GM06990 (cell line): ENCODE measurements at regions not wholly inside any gene's neighbourhood (a gene's known extent, or its start where the extent isn't known, plus 50 kb on each side); places are given as distances from the start of the nearest gene placed in this dataset.

Source experiments
- DNase-seq: peaks from one replicate; pipeline ENCODE4 v3.0.0-alpha.2; 2011; ENCODE audit not compliant: insufficient read length; ENCODE audit errors: extremely low read depth
- H3K27me3 ChIP-seq: replicated peaks from 2 replicates; pipeline ENCODE4 v1.6.0; 2011; ENCODE audit warnings: low read length; ENCODE audit not compliant: control insufficient read depth, insufficient read depth
- H3K36me3 ChIP-seq: 2 replicates; pipeline ENCODE4 v1.5.1; 2011; ENCODE audit warnings: low read length; ENCODE audit not compliant: control insufficient read depth, insufficient read depth
- H3K4me3 ChIP-seq: replicated peaks from 2 replicates; pipeline ENCODE4 v1.5.1; 2011; ENCODE audit warnings: low read depth, mild to moderate bottlenecking, control low read depth, low read length
- CTCF ChIP-seq: IDR thresholded peaks from 2 replicates; pipeline ENCODE4 v1.5.1; 2011; ENCODE audit warnings: low read length, control low read depth, mild to moderate bottlenecking, inconsistent platforms; ENCODE audit not compliant: insufficient read depth, poor library complexity, severe bottlenecking

DNA sequence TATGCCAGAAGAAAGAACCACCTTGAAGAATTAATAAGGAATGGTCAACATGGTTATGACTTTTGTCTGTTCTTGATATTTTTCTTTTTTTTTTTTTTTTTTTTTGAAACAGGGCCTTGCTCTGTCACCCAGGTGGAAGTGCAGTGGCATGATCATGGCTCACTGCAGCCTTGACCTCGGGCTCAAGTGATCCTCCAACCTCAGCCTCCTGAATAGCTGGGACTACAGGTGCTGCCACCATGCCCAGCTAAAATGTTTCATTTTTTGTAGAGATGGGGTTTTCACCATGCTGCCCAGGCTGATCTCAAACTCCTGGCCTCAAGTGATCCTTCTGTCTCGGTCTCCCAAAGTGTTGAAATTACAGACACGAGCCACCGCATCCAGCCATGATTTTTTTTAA lies 53.4 kb upstream of the ACSL3 start:
- H3K4me3 ChIP-seq = no peak overlapping the region
- no peaks in the 10 kb centered on the region for H3K36me3 ChIP-seq
- no peak for DNase-seq
- TF ChIP-seq CTCF = no peak
- H3K27me3 ChIP-seq = no peaks in the 10 kb centered on the region

GRCh38 chr2:222809582-222809981 lies 51.3 kb upstream of the ACSL3 start:
- H3K27me3 ChIP-seq = no peaks in the 10 kb centered on the region
- no peak overlapping the region for H3K4me3 ChIP-seq
- no peak for DNase-seq
- no peaks in the 10 kb centered on the region for H3K36me3 ChIP-seq
- no peak for TF ChIP-seq CTCF

- TF ChIP-seq CTCF = no peak
- no peaks in the 10 kb centered on the region for H3K27me3 ChIP-seq
- DNase-seq = no peak
Observed at GRCh38 chr2:222810044-222810443, 50.8 kb upstream of the ACSL3 start.

More at GRCh38 chr2:222810044-222810443, 50.8 kb upstream of the ACSL3 start:
- H3K4me3 ChIP-seq = no peak overlapping the region
- no peaks in the 10 kb centered on the region for H3K36me3 ChIP-seq
